Endothelial cell of umbilical vein (primary cell): ENCODE measurements at regions not wholly inside any gene's neighbourhood (a gene's known extent, or its start where the extent isn't known, plus 50 kb on each side); places are given as distances from the start of the nearest gene placed in this dataset.

ENCODE experiments used
- CTCF ChIP-seq, 2 donors: IDR thresholded peaks; 1 replicate in 1 of 2; 2 replicates in 1 of 2; pipeline ENCODE4 v1.5.1; 2011; ENCODE audit warnings: low read length in 2 of 2, mild to moderate bottlenecking in 2 of 2, moderate library complexity in 2 of 2, control low read depth in 1 of 2, inconsistent platforms in 1 of 2, low read depth in 1 of 2; ENCODE audit not compliant: insufficient read depth in 1 of 2; ENCODE audit errors: extremely low read depth in 1 of 2
- EZH2 ChIP-seq: IDR thresholded peaks from 2 replicates; pipeline ENCODE4 v1.6.1; 2012; ENCODE audit warnings: borderline replicate concordance, low read depth, mild to moderate bottlenecking, moderate library complexity, low read length, inconsistent platforms; ENCODE audit not compliant: severe bottlenecking
- FOS ChIP-seq: IDR thresholded peaks from 2 replicates; pipeline ENCODE4 v1.6.1; 2011; ENCODE audit warnings: mild to moderate bottlenecking, low read length, moderate library complexity, borderline replicate concordance; ENCODE audit not compliant: insufficient read depth
- GATA2 ChIP-seq: IDR thresholded peaks from 2 replicates; pipeline ENCODE4 v1.7.0; 2011; ENCODE audit warnings: low read depth, mild to moderate bottlenecking, moderate library complexity, mixed read lengths, low read length; ENCODE audit not compliant: insufficient read length, insufficient read depth
- JUN ChIP-seq: IDR thresholded peaks from 2 replicates; pipeline ENCODE4 v1.6.1; 2011; ENCODE audit warnings: borderline replicate concordance, low read depth; ENCODE audit not compliant: insufficient read length, insufficient read depth
- MAX ChIP-seq: IDR thresholded peaks from 2 replicates; pipeline ENCODE4 v1.6.1; 2011; ENCODE audit not compliant: insufficient read depth, insufficient read length
- MYC ChIP-seq: IDR thresholded peaks from one replicate; pipeline ENCODE4 v1.6.1; 2011; ENCODE audit warnings: mild to moderate bottlenecking, low read depth, low read length
- POLR2A ChIP-seq: IDR thresholded peaks from 2 replicates; pipeline ENCODE4 v1.6.1; 2012; ENCODE audit warnings: low read depth, mild to moderate bottlenecking, control low read depth, low read length
- POLR2AphosphoS5 ChIP-seq: IDR thresholded peaks from 2 replicates; pipeline ENCODE4 v1.6.1; 2012; ENCODE audit warnings: low read depth, mild to moderate bottlenecking, control low read depth, low read length, moderate library complexity; ENCODE audit not compliant: insufficient read depth

DNA sequence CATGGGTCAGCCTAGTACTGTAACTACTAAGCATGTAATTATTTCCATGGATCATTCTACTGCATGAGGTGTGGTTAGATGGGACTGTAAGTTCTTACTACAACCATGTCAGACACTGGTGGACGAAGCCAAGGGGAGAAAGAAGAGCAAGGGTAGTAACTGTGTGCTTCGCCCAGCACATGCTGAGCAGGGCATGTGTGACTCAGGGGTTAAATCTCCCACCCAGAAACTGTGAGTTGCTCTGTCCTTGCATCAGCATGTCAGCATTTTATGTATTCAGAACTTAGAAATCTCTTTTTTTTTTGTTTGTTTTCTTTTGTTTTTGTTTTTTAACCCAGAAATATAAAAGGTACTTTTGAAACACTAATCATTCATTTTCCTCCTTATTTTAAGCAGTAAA lies 436.6 kb upstream of the KLF12 start:
- TF ChIP-seq CTCF (IDR thresholded peaks at IDR 0.05; ENCODE audit: extremely low read depth in 1 of 2, insufficient read depth in 1 of 2, low read depth in 1 of 2, low read length in 2 of 2) (no peak), POLR2A (no peak), MAX (no peak), EZH2 (no peak), JUN (no peak), GATA2 (no peak), POLR2AphosphoS5 (no peak), MYC (no peak), FOS (no peak)
